SHP77 (cell line): ENCODE measurements at regions not wholly inside any gene's neighbourhood (a gene's known extent, or its start where the extent isn't known, plus 50 kb on each side); places are given as distances from the start of the nearest gene placed in this dataset.
A peak's percentile ranks its signal among the peaks of the same experiment; 100 is the strongest.
"Not testable (repeated sequence)": the region's sequence is repeated elsewhere in the genome, so short reads cannot be mapped to it uniquely, and the experiment has no call there.

Source experiments
- DNase-seq, 2 experiments: peaks; one replicate each; lab custom pipeline; 2025; lab: John Stamatoyannopoulos, UW

GRCh38 chr2:89960570-89960969 is 1269.1 kb downstream of the RPIA start:
- not testable (repeated sequence) for DNase-seq

GRCh38 chr2:89968567-89968966 is 1277.1 kb downstream of the RPIA start:
- DNase-seq: not testable (repeated sequence)

GRCh38 chr2:89969190-89969589 is 1277.7 kb downstream of the RPIA start:
- DNase-seq: not testable (repeated sequence)

GRCh38 chr2:89973849-89974248 is 1282.4 kb downstream of the RPIA start:
- DNase-seq: not testable (repeated sequence)

GRCh38 chr2:89979826-89980537 is 1288.5 kb downstream of the RPIA start:
- DNase-seq: not testable (repeated sequence)

GRCh38 chr2:89982246-89982645 is 1290.8 kb downstream of the RPIA start:
- DNase-seq: not testable (repeated sequence)

- not testable (repeated sequence) for DNase-seq
Measured at GRCh38 chr2:89985650-89986049, 1294.2 kb downstream of the RPIA start.

- DNase-seq: not testable (repeated sequence)
Measured at GRCh38 chr2:89986532-89986931, 1295.1 kb downstream of the RPIA start.

GRCh38 chr2:89996779-89997178 is 1305.3 kb downstream of the RPIA start:
- not testable (repeated sequence) for DNase-seq

- not testable (repeated sequence) for DNase-seq
Measured at GRCh38 chr2:90004553-90004952, 1313.1 kb downstream of the RPIA start.

GRCh38 chr2:90010442-90011100 is 1319.1 kb downstream of the RPIA start:
- not testable (repeated sequence) for DNase-seq

- DNase-seq: not testable (repeated sequence)
Measured at GRCh38 chr2:90011101-90011443, 1319.6 kb downstream of the RPIA start.

GRCh38 chr2:90019908-90020307 is 1328.4 kb downstream of the RPIA start:
- not testable (repeated sequence) for DNase-seq

- DNase-seq: not testable (repeated sequence)
Measured at GRCh38 chr2:90021234-90021633, 1329.8 kb downstream of the RPIA start.

- not testable (repeated sequence) for DNase-seq
Measured at GRCh38 chr2:90027231-90027643, 1335.8 kb downstream of the RPIA start.

- DNase-seq: not testable (repeated sequence)
Measured at GRCh38 chr2:90028381-90029079, 1337.1 kb downstream of the RPIA start.

GRCh38 chr2:90029080-90029428 is 1337.6 kb downstream of the RPIA start:
- DNase-seq: not testable (repeated sequence)

- not testable (repeated sequence) for DNase-seq
Measured at GRCh38 chr2:90032269-90032668, 1340.8 kb downstream of the RPIA start.

GRCh38 chr2:90036335-90036734 is 1344.9 kb downstream of the RPIA start:
- peak in 1 of 2 experiments; percentile 1 for DNase-seq

- peak in 1 of 2 experiments; percentile 0 for DNase-seq
Measured at GRCh38 chr2:90039093-90039492, 1347.6 kb downstream of the RPIA start.

- not testable (repeated sequence) for DNase-seq
Measured at GRCh38 chr2:90047776-90048175, 1356.3 kb downstream of the RPIA start.

GRCh38 chr2:90052113-90052631 is 1360.7 kb downstream of the RPIA start:
- not testable (repeated sequence) for DNase-seq
